GM12891 (cell line): ENCODE measurements at regions not wholly inside any gene's neighbourhood (a gene's known extent, or its start where the extent isn't known, plus 50 kb on each side); places are given as distances from the start of the nearest gene placed in this dataset.

Experiments used
- DNase-seq: peaks from one replicate; pipeline ENCODE4 v3.0.0; 2011; ENCODE audit warnings: low spot score; ENCODE audit not compliant: insufficient read length
- FAIRE-seq: peaks from 2 replicates; lab custom pipeline; 2011; peaks lifted over from hg19 to GRCh38; lab: Jason Lieb, UNC
- PAX5 ChIP-seq: IDR thresholded peaks from 2 replicates; pipeline ENCODE4 v1.6.1; 2011; ENCODE audit warnings: low read length, moderate library complexity, mild to moderate bottlenecking; ENCODE audit not compliant: insufficient read depth, severe bottlenecking
- POLR2A ChIP-seq: IDR thresholded peaks from 2 replicates; pipeline ENCODE4 v1.6.1; 2011; ENCODE audit warnings: low read depth, low read length, control low read depth
- POLR2AphosphoS5 ChIP-seq: IDR thresholded peaks from 2 replicates; pipeline ENCODE4 v1.6.1; 2011; ENCODE audit warnings: low read depth, low read length, control low read depth
- POU2F2 ChIP-seq: IDR thresholded peaks from 2 replicates; pipeline ENCODE4 v1.6.1; 2011; ENCODE audit warnings: low read depth, mild to moderate bottlenecking, control low read depth, low read length, moderate library complexity
- SPI1 ChIP-seq: IDR thresholded peaks from 2 replicates; pipeline ENCODE4 v1.6.1; 2011; ENCODE audit warnings: low read depth, low read length, control low read depth
- TAF1 ChIP-seq: IDR thresholded peaks from 2 replicates; pipeline ENCODE4 v1.6.1; 2011; ENCODE audit warnings: low read depth, low read length, control low read depth

- no peak for FAIRE-seq
- TF ChIP-seq SPI1 = no peak
- TF ChIP-seq POLR2A = no peak
- TF ChIP-seq TAF1 = no peak
- no peak for TF ChIP-seq POU2F2
- no peak for TF ChIP-seq PAX5
- DNase-seq = no peak
These were observed 253.6 kb downstream of the C16orf95 start for GRCh38 chr16:87063543-87063942.

GRCh38 chr16:87064731-87065445 lies 252.3 kb downstream of the C16orf95 start:
- no peak for FAIRE-seq
- no peak for TF ChIP-seq POLR2AphosphoS5
- TF ChIP-seq TAF1 = no peak
- TF ChIP-seq SPI1 = no peak
- TF ChIP-seq POU2F2 = no peak
- no peak for TF ChIP-seq POLR2A
- no peak for TF ChIP-seq PAX5
- no peak for DNase-seq

GRCh38 chr16:87065446-87066132 lies 251.6 kb downstream of the C16orf95 start:
- no peak for TF ChIP-seq POLR2AphosphoS5
- TF ChIP-seq TAF1 = no peak
- no peak for TF ChIP-seq SPI1
- TF ChIP-seq POU2F2 = no peak
- TF ChIP-seq POLR2A = no peak
- TF ChIP-seq PAX5 = no peak
- FAIRE-seq (no peak), DNase-seq (no peak)

- FAIRE-seq = no peak
- TF ChIP-seq POLR2AphosphoS5 (no peak), POU2F2 (no peak)
- DNase-seq = no peak
These were observed 250.8 kb downstream of the C16orf95 start for GRCh38 chr16:87066133-87067002.

- no peak for TF ChIP-seq PAX5
- no peak for TF ChIP-seq POLR2AphosphoS5
- no peak for TF ChIP-seq SPI1
- no peak for TF ChIP-seq TAF1
- no peak for TF ChIP-seq POU2F2
- TF ChIP-seq POLR2A = no peak
- DNase-seq (no peak), FAIRE-seq (no peak)
These were observed 250.1 kb downstream of the C16orf95 start for GRCh38 chr16:87067003-87067556.

- FAIRE-seq (no peak), DNase-seq (no peak)
- no peak for TF ChIP-seq SPI1
- no peak for TF ChIP-seq POLR2AphosphoS5
- TF ChIP-seq POLR2A = no peak
- TF ChIP-seq PAX5 = no peak
- TF ChIP-seq TAF1 = no peak
- no peak for TF ChIP-seq POU2F2
These were observed 249.1 kb downstream of the C16orf95 start for GRCh38 chr16:87067836-87068761.

- FAIRE-seq (no peak), DNase-seq (no peak)
- TF ChIP-seq POLR2AphosphoS5 = no peak
- no peak for TF ChIP-seq TAF1
- no peak for TF ChIP-seq PAX5
- no peak for TF ChIP-seq POLR2A
- TF ChIP-seq POU2F2 = no peak
- no peak for TF ChIP-seq SPI1
These were observed 248.4 kb downstream of the C16orf95 start for GRCh38 chr16:87068762-87069150.

- TF ChIP-seq TAF1 = no peak
- no peak for TF ChIP-seq POLR2A
- TF ChIP-seq POU2F2 = no peak
- no peak for TF ChIP-seq SPI1
- TF ChIP-seq POLR2AphosphoS5 = no peak
- TF ChIP-seq PAX5 = no peak
- no peak for FAIRE-seq
- DNase-seq = no peak
These were observed 246.5 kb downstream of the C16orf95 start for GRCh38 chr16:87070657-87071056.
